ENCODE measurements at regions not wholly inside any gene's neighbourhood (a gene's known extent, or its start where the extent isn't known, plus 50 kb on each side); places are given as distances from the start of the nearest gene placed in this dataset.

DNA sequence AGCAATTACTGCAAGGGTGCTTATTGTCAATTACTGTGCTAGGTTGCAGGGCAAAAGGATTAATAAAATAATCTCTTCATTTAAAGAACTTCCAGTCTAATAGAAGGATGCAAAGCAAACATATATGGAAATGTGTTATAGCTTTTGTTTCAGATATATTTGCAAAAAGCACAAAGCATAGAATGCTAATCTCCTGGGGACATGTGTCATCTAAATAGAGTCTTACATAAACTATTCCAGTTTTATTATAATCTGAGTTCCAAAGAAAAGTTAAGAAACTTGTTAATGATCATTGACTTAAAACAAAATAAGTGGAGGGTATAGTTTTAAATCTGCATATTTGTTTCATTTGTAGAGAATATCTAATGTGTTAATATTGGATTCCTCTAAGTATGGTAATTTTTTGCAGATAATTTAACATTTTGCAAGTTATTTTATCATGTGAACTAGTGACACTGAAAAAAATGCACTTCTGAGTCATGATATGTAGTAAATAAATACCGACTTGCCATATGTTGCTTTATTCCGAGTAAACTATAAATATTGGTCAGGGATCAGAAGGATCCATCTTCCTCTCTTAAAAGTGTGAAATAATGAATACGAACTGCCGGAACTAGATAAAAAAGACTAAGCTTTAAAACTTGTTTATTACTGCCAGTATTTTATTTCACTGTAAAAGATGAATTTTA is 231.9 kb upstream of the FAT4 start:
- Histone ChIP-seq H3K79me2 (ENCODE audit: insufficient read depth, low read length) (no peaks in the 10 kb centered on the region), H3K27me3 (ENCODE audit: control insufficient read depth in 2 of 2, insufficient read depth in 2 of 2, low read length in 2 of 2) (no peaks in the 10 kb centered on the region), H2AFZ (ENCODE audit: insufficient read depth, low read depth, low read length, poor library complexity, severe bottlenecking) (no peak overlapping the region), H3K27ac (ENCODE audit: low read depth in 1 of 2, low read length in 2 of 2) (no peak overlapping the region), H3K4me1 (ENCODE audit: control insufficient read depth in 1 of 2, insufficient read depth in 2 of 2, low read length in 2 of 2) (no peaks in the 10 kb centered on the region), H3K4me3 (replicated peaks in 1 of 3; ENCODE audit: low read depth in 2 of 3, low read length in 3 of 3) (no peak overlapping the region), H3K9ac (ENCODE audit: insufficient read depth, low read length, poor library complexity, severe bottlenecking) (no peak overlapping the region), H3K36me3 (replicated peaks in 1 of 2; ENCODE audit: control insufficient read depth in 1 of 2, insufficient read depth in 2 of 2, low read length in 2 of 2) (no peaks in the 10 kb centered on the region), H3K4me2 (replicated peaks; ENCODE audit: extremely low read depth, low read length, poor library complexity, severe bottlenecking) (no peak overlapping the region), H3K9me3 (replicated peaks in 1 of 2; ENCODE audit: control insufficient read depth in 1 of 2, insufficient read depth in 1 of 2, low read length in 2 of 2) (no peaks in the 10 kb centered on the region), H4K20me1 (ENCODE audit: insufficient read depth, low read length) (no peaks in the 10 kb centered on the region)
- H3K36me3 Mint-ChIP-seq, result no peaks in the 10 kb centered on the region
- H3K9me3 Mint-ChIP-seq, result peaks cover 0 to 5% (median 1%) of the 10 kb centered on the region in 7 donors
- no peak overlapping the region for H3K27ac Mint-ChIP-seq
- H3K4me1 Mint-ChIP-seq, result no peaks in the 10 kb centered on the region
- TF ChIP-seq, protein P1, sequence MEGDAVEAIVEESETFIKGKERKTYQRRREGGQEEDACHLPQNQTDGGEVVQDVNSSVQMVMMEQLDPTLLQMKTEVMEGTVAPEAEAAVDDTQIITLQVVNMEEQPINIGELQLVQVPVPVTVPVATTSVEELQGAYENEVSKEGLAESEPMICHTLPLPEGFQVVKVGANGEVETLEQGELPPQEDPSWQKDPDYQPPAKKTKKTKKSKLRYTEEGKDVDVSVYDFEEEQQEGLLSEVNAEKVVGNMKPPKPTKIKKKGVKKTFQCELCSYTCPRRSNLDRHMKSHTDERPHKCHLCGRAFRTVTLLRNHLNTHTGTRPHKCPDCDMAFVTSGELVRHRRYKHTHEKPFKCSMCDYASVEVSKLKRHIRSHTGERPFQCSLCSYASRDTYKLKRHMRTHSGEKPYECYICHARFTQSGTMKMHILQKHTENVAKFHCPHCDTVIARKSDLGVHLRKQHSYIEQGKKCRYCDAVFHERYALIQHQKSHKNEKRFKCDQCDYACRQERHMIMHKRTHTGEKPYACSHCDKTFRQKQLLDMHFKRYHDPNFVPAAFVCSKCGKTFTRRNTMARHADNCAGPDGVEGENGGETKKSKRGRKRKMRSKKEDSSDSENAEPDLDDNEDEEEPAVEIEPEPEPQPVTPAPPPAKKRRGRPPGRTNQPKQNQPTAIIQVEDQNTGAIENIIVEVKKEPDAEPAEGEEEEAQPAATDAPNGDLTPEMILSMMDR (IDR thresholded peaks at IDR 0.05), result no peak
- intact Hi-C loops (cut with micrococcal nuclease), result no loop called here
- no peak overlapping the region for H3K4me3 Mint-ChIP-seq
- no CpG with 5 or more reads among the region's 4 CpGs for WGBS (ENCODE audit: insufficient coverage)
- no peaks in the 10 kb centered on the region for H3K27me3 Mint-ChIP-seq (ENCODE audit: low read depth in 3 of 3)
- DNase-seq, result no peak

DNA sequence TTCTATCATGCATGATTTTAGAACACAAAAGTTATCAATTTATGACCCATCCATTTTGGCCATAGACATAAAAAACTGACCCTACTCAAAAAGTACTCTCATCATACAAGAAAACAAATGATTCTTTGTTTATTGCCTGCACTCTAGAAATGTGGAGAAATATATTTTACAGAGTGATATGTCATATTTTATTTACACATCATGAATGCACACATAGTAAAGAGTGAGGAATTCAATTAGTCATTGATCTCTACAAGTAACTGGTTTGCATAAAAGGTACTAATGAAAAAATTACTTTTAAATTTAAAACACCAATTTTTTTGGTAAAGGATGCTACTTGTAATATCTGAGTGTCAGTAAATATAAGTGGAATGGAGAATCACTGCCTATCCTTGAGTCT is 242.5 kb upstream of the FAT4 start:
- H3K4me1 ChIP-seq (ENCODE audit: control insufficient read depth in 1 of 2, insufficient read depth in 2 of 2, low read length in 2 of 2), result no peaks in the 10 kb centered on the region
- Mint-ChIP-seq H3K4me3 (no peak overlapping the region), H3K27me3 (ENCODE audit: low read depth in 3 of 3) (no peaks in the 10 kb centered on the region), H3K4me1 (no peaks in the 10 kb centered on the region), H3K36me3 (no peaks in the 10 kb centered on the region), H3K9me3 (peaks cover 0 to 2% (median 1%) of the 10 kb centered on the region in 7 donors), H3K27ac (no peak overlapping the region)
- TF ChIP-seq, protein P1 (IDR thresholded peaks at IDR 0.05), result no peak
- no peak overlapping the region for H3K27ac ChIP-seq (ENCODE audit: low read depth in 1 of 2, low read length in 2 of 2)
- H3K9ac ChIP-seq (ENCODE audit: insufficient read depth, low read length, poor library complexity, severe bottlenecking), result no peak overlapping the region
- no peaks in the 10 kb centered on the region for H3K27me3 ChIP-seq (ENCODE audit: control insufficient read depth in 2 of 2, insufficient read depth in 2 of 2, low read length in 2 of 2)
- H3K36me3 ChIP-seq (replicated peaks in 1 of 2; ENCODE audit: control insufficient read depth in 1 of 2, insufficient read depth in 2 of 2, low read length in 2 of 2), result no peaks in the 10 kb centered on the region
- no peak overlapping the region for H3K4me3 ChIP-seq (replicated peaks in 1 of 3; ENCODE audit: low read depth in 2 of 3, low read length in 3 of 3)
- no peak for DNase-seq
- no peaks in the 10 kb centered on the region for H3K79me2 ChIP-seq (ENCODE audit: insufficient read depth, low read length)
- no peaks in the 10 kb centered on the region for H3K9me3 ChIP-seq (replicated peaks in 1 of 2; ENCODE audit: control insufficient read depth in 1 of 2, insufficient read depth in 1 of 2, low read length in 2 of 2)
- no peak overlapping the region for H3K4me2 ChIP-seq (replicated peaks; ENCODE audit: extremely low read depth, low read length, poor library complexity, severe bottlenecking)
- intact Hi-C loops (cut with micrococcal nuclease), result no loop called here
- H4K20me1 ChIP-seq (ENCODE audit: insufficient read depth, low read length), result no peaks in the 10 kb centered on the region
- H2AFZ ChIP-seq (ENCODE audit: insufficient read depth, low read depth, low read length, poor library complexity, severe bottlenecking), result no peak overlapping the region
